Activated CD4-positive, alpha-beta T cell treated with anti-CD3 and anti-CD28 coated beads, Interleukin-2, amount 50 U/mL, for 48 hours (primary cell): ENCODE measurements at regions not wholly inside any gene's neighbourhood (a gene's known extent, or its start where the extent isn't known, plus 50 kb on each side); places are given as distances from the start of the nearest gene placed in this dataset.

ENCODE experiments used
- DNase-seq, 2 experiments: peaks; one replicate each; pipeline ENCODE4 v3.0.0-alpha.2; 2020

GRCh38 chr1:82225421-82226185 is 424.9 kb downstream of the ADGRL2 start:
- DNase-seq, result no peak

DNA sequence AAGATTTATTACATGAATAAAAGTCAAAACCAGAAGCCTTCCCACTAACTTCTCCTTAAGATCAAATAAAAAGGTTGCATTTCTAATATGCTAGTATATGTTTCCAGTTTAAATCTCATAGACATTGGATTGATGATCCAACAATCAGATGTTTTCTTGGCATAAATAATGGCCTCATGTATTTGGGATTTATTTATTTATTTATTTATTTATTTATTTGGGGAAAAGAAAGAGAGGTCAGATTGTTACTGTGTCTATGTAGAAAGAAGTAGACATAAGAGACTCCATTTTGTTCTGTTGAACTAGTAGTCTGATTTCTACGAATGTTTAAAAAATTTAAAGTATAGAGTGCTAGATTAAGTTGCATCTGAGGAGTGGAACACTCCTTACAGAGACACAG is 422.4 kb downstream of the ADGRL2 start:
- no peak for DNase-seq

- no peak for DNase-seq
Observed at GRCh38 chr1:82221721-82222120, 421.0 kb downstream of the ADGRL2 start.

GRCh38 chr1:82220754-82221153 is 420.0 kb downstream of the ADGRL2 start:
- DNase-seq, result no peak

DNA sequence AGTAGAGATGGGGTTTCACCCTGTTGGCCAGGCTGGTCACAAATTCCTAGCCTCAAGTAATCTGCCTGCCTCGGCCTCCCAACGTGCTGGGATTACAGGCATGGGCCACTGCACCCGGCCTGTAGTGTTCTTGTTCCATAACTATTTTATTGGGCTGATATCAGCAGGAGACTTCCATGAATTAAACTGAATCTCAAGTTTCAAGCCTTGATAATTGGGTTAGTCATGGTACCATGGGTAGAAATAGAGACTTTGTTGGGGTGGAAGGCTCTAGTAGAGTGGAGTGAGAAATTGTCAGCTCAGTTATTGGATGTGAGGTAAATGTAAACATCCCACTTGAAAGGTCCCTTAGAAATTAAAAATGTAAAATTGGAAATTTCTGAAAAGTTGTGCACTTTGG is 419.1 kb downstream of the ADGRL2 start:
- no peak for DNase-seq

DNA sequence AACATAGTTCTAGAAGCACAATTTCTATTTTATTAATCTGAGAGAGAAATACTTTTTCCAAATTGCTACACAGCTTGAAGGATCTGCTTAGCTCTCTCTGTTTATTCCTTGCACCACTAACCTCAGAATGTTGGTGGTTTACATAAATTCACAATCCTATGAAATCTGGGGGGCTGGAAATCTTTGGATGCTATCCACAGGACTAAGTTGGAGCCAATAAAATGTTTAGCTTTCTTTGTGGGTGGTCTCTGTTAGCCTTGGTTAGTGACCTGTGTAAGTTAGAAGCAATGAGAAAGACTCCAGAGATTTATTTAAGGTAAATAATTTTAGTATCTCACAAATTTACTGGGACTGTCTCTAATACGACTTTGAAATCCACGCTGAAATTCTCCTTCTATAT is 418.1 kb downstream of the ADGRL2 start:
- no peak for DNase-seq

DNA sequence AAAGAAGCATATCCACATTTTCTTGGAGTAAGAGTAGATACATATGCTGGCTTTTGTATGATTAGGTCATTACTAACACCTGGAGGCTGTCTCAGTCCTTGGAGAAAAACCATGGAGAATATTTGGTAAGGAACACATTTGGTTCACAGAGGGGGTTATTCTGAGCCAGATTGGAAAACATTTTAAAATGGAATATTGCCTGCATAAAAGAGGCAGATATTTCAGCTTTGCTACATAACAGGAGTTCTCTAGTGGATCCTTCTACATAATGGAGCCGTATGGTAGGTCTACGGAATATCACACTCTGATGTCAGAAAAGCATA is 415.1 kb downstream of the ADGRL2 start:
- no peak for DNase-seq

GRCh38 chr1:82215056-82215852 is 414.5 kb downstream of the ADGRL2 start:
- DNase-seq, result no peak

GRCh38 chr1:82214606-82215005 is 413.9 kb downstream of the ADGRL2 start:
- DNase-seq, result no peak

DNA sequence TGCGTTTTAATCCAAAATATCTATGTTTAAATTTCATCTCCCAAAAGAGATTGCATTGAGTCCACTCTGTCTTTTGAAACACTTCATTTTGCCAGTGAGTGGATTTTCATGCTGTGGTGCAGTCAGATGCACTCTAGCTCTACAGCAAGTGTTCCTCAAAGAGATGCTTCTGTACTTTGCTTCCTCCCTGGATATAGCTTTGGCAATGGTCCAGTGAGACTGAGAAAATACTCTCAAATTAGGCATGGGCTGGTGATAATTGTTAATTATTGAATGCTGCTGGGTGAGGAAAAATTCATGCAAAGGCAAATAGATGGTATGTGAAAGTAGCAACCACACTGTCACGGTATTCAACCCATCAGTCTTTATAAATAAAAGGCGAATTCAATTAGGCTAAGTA is 396.9 kb downstream of the ADGRL2 start:
- no peak for DNase-seq

GRCh38 chr1:82195245-82195644 is 394.5 kb downstream of the ADGRL2 start:
- DNase-seq, result no peak

- no peak for DNase-seq
Observed at GRCh38 chr1:82185084-82185483, 384.4 kb downstream of the ADGRL2 start.

- no peak for DNase-seq
Observed at GRCh38 chr1:82181846-82182245, 381.1 kb downstream of the ADGRL2 start.

DNA sequence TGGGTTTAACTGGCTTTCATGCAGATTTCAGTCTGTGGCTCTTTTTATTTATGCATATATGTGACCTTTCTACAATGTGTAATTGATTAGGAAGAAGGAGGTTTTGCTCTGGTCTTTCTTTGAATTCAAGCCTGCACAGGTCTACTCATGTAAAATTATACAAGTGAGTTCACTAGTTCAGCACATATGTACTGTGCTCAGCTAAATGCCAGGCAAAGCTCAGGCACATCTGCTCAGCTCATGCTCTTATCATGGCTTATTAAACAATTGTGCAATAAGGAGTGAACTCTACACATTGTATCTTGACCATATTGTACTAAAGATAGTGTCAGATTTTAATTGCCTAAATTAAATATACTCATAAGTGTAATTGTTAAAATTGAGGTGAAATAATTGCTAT is 378.4 kb downstream of the ADGRL2 start:
- DNase-seq, result no peak

DNA sequence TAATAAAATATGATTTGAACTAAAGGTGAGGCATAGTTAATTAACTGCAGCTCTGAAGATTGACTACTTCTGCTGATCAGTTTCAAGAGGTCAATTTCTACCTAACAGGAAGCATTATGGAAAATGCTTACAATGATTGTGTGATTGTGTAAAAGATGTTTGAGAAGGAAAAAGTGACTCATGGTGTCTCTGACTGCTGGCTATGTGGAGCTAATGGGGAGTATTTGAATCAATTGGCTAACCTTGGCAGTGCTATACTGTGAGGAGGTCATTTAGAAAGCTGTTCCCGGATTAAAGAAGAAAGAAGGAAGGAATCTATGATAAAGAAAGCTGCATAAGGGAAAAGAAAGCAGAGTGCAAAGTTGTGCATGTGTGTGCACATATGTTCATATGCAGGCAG is 376.5 kb downstream of the ADGRL2 start:
- no peak for DNase-seq

DNA sequence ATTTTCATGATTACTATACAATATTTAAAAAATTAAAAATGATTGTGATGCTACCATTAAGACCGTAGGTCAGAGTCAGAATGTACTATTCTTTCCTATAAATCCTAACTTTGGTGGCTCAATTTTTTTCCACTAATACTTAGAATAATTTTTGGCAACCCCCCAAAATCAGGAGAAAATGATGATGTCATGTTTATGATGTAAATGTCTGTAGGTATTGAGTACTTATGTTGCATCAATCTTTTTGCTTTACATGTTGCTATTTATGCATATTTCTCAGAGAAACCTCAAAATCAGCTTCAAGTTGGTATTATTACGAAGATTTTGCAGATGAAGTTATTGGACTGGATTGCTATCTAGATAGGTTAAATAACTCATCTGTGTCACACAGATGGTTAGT is 371.2 kb downstream of the ADGRL2 start:
- DNase-seq, result no peak

DNA sequence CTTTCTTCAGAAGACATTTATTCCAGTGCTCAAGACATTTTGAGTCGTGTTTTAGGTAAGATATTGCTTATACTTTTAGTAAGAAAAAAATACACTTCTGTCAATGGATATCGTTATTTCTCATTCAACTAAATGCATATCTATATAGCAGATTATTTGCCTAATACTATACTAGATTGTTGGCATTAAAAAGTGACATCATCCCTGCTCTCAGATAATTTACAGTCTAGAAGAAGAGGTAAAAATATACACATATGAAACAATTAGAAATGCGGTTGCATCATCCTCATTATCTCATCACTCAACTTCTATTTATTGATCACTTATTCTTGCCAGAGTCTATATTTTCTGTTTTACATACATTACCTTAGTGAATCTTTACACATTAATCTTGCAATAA is 367.7 kb downstream of the ADGRL2 start:
- no peak for DNase-seq

DNA sequence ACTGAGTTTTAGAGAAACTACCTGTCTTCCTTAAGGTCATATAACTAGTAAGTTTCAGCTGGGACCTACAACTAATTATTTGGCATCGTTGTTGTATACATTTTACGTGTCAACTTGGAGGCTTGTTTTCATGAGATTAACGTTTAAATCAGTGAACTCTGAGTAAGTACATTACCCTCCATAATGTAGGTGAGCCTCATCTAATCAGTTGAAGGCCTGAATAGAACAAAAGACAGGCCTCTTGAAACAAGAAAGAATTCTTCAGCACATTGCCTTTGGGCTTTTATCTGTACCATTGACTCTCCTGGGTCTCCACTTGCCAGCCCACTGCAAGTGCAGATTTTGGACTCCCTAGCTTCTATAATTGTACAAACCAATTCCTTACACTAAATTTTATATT is 364.6 kb downstream of the ADGRL2 start:
- DNase-seq, result no peak

GRCh38 chr1:82162486-82163420 is 362.0 kb downstream of the ADGRL2 start:
- DNase-seq, result no peak

GRCh38 chr1:82161700-82162141 is 361.0 kb downstream of the ADGRL2 start:
- no peak for DNase-seq

DNA sequence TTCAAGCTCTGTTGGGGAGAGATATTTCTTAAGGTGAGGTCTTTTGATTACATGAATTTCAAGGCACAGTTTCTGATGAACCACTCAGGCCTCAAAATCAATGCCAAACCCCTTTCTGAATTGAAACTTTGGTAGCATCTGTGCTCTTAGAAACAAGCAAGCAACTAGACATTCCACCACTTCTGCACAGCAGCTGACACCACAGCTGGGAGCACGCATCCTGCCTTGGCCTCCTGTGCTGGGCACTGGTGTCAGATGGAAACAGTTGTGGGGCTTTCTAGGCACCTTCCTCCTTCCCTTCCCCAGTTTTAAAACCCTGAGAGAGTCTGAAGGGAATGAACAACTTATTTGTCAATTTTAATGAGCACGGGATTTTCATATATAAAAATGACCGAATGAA is 360.2 kb downstream of the ADGRL2 start:
- no peak for DNase-seq

GRCh38 chr1:82160036-82160435 is 359.3 kb downstream of the ADGRL2 start:
- no peak for DNase-seq

GRCh38 chr1:82158981-82159380 is 358.2 kb downstream of the ADGRL2 start:
- no peak for DNase-seq
